ENCODE measurements at regions not wholly inside any gene's neighbourhood (a gene's known extent, or its start where the extent isn't known, plus 50 kb on each side); places are given as distances from the start of the nearest gene placed in this dataset.
A peak's percentile ranks its signal among the peaks of the same experiment; 100 is the strongest.

GRCh38 chr4:137375111-137375850 is 157.0 kb downstream of the PCDH18 start:
- Histone ChIP-seq H3K4me2 (ENCODE audit: low read depth, low read length) (no peak overlapping the region), H4K8ac (ENCODE audit: low read depth in 2 of 2, low read length in 2 of 2) (peak overlapping the region in 1 of 2 experiments; percentile 21; a peak in 1 of 4 replicates), H3K4me3 (ENCODE audit: insufficient read depth, low read depth, low read length) (no peak overlapping the region), H2BK15ac (ENCODE audit: low read depth, low read length) (no peak overlapping the region), H2AK5ac (ENCODE audit: low read depth, low read length) (no peak overlapping the region), H3K36me3 (ENCODE audit: control insufficient read depth, insufficient read depth, low read length) (no peaks in the 10 kb centered on the region), H2AFZ (replicated peaks; ENCODE audit: low read length, poor library complexity) (no peak overlapping the region), H2BK20ac (ENCODE audit: low read depth, low read length) (peak overlapping the region; percentile 42; the same call in 1 of the 2 replicates), H4K91ac (ENCODE audit: insufficient read depth, low read depth, low read length) (peak overlapping the region; percentile 9; the same call in 1 of the 2 replicates), H3K14ac (replicated peaks; ENCODE audit: low read depth, low read length) (no peak overlapping the region), H3K18ac (ENCODE audit: low read depth, low read length) (peak overlapping the region; percentile 80; the same call in 1 of the 2 replicates), H3K9ac (ENCODE audit: low read depth, low read length) (no peak overlapping the region), H3K56ac (ENCODE audit: extremely low read depth, insufficient read depth, low read length) (no peak overlapping the region), H3K27me3 (ENCODE audit: control insufficient read depth, insufficient read depth, low read length) (no peaks in the 10 kb centered on the region), H3K79me1 (ENCODE audit: low read depth in 1 of 2, low read length in 2 of 2) (no peaks in the 10 kb centered on the region), H3K9me1 (ENCODE audit: insufficient read depth, low read length) (no peaks in the 10 kb centered on the region), H4K20me1 (ENCODE audit: insufficient read depth, low read length) (no peaks in the 10 kb centered on the region), H3K4me1 (ENCODE audit: control insufficient read depth, insufficient read depth, low read length) (peaks cover 6% of the 10 kb centered on the region), H2AK9ac (replicated peaks; ENCODE audit: low read depth, low read length, poor library complexity) (no peak overlapping the region), H2BK120ac (ENCODE audit: low read depth, low read length) (peak overlapping the region; percentile 28; the same call in 1 of the 2 replicates), H3K9me3 (ENCODE audit: control insufficient read depth, insufficient read depth, low read length) (no peaks in the 10 kb centered on the region), H3K27ac (ENCODE audit: insufficient read depth, low read length) (no peak overlapping the region), H3K4ac (ENCODE audit: low read depth, low read length) (no peak overlapping the region), H4K5ac (ENCODE audit: low read depth, low read length) (no peak overlapping the region), H3K23ac (ENCODE audit: low read depth, low read length) (no peak overlapping the region), H2BK5ac (ENCODE audit: low read depth, low read length, poor library complexity, severe bottlenecking) (no peak overlapping the region)
- ChIA-PET CTCF (no interaction called here), POLR2A (ENCODE audit: unreplicated experiment) (no interaction called here)
- dilution Hi-C loops (cut with HindIII; ENCODE audit: low sequenced_read_pairs, unreplicated experiment): no loop called here
- intact Hi-C loops (cut with micrococcal nuclease): loop anchor here (10.0 kb wide), 1 partner anchor 250 kb away; no protein-coding TSS in a partner anchor
- in situ Hi-C loops (cut with MboI; ENCODE audit: low sequenced_read_pairs): no loop called here
- DNase-seq (no peak), ATAC-seq (ENCODE audit: low read depth) (no peak)
- 80% methylated on average over 1 of the region's 2 CpGs; no CpG with 5 or more reads in 1 of the 2 experiments for WGBS, 2 experiments (ENCODE audit: extremely low coverage in 2 of 2, insufficient read length in 1 of 2)
- BruUV-seq (replicated peaks): no TSS peak
- TF ChIP-seq SMC3 (IDR thresholded peaks at IDR 0.05; ENCODE audit: low read depth, low read length) (no peak), CHD1 (IDR thresholded peaks at IDR 0.05; ENCODE audit: low read depth, low read length) (no peak), MAFK (IDR thresholded peaks at IDR 0.05; ENCODE audit: low read depth, low read length) (no peak), MAZ (IDR thresholded peaks at IDR 0.05; ENCODE audit: borderline replicate concordance, low read depth, low read length) (no peak), RCOR1 (IDR thresholded peaks at IDR 0.05; ENCODE audit: insufficient replicate concordance, low read length) (no peak)

Data from IMR-90 (cell line).